Neural cell (in vitro differentiated cells): ENCODE measurements at regions not wholly inside any gene's neighbourhood (a gene's known extent, or its start where the extent isn't known, plus 50 kb on each side); places are given as distances from the start of the nearest gene placed in this dataset.

Experiments used
- TAF1 ChIP-seq: IDR thresholded peaks from 2 replicates; pipeline ENCODE4 v1.6.1; 2012; ENCODE audit warnings: low read depth
- TF ChIP-seq, protein P1 (sequence below): fragments of 450-650 bp; IDR thresholded peaks from 2 replicates; pipeline ENCODE4 v1.5.1; 2014; ENCODE audit warnings: antibody characterized with exemption, mild to moderate bottlenecking, moderate library complexity; ENCODE audit not compliant: poor library complexity, severe bottlenecking

DNA sequence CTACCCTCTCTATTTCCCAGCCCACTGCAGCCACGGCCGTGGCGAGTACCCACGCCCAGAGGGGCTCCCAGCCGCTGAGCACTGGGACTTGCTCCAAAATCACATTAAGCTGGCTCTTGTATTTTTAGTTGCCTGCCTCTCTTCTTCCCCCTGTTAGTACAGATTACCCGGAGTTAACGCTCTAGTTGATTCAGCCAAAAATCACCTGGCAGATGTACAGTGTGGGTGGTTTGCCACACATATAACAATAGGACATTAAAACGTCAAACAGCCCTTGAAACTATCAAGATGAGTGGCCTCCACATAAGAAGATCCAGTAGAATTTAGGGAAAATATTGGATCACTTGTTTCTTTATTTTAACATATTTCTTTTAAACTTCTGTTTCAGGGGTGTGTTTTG, 268.8 kb upstream of the PRDM1 start:
- TF ChIP-seq, protein P1, sequence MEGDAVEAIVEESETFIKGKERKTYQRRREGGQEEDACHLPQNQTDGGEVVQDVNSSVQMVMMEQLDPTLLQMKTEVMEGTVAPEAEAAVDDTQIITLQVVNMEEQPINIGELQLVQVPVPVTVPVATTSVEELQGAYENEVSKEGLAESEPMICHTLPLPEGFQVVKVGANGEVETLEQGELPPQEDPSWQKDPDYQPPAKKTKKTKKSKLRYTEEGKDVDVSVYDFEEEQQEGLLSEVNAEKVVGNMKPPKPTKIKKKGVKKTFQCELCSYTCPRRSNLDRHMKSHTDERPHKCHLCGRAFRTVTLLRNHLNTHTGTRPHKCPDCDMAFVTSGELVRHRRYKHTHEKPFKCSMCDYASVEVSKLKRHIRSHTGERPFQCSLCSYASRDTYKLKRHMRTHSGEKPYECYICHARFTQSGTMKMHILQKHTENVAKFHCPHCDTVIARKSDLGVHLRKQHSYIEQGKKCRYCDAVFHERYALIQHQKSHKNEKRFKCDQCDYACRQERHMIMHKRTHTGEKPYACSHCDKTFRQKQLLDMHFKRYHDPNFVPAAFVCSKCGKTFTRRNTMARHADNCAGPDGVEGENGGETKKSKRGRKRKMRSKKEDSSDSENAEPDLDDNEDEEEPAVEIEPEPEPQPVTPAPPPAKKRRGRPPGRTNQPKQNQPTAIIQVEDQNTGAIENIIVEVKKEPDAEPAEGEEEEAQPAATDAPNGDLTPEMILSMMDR: no peak
- no peak for TF ChIP-seq TAF1
